WERI-Rb-1 (cell line): ENCODE measurements at regions not wholly inside any gene's neighbourhood (a gene's known extent, or its start where the extent isn't known, plus 50 kb on each side); places are given as distances from the start of the nearest gene placed in this dataset.

Source experiments
- DNase-seq: peaks from one replicate; pipeline ENCODE4 v3.0.0-alpha.2; 2020
- H3K27ac ChIP-seq: fragments of 250-450 bp; sonication (Bioruptor Pico); 2 replicates; pipeline ENCODE4 v1.5.1; 2020; ENCODE audit warnings: mild to moderate bottlenecking, moderate library complexity
- H3K27me3 ChIP-seq: fragments of 250-450 bp; sonication (Bioruptor Pico); 2 replicates; pipeline ENCODE4 v1.5.1; 2021; ENCODE audit warnings: mild to moderate bottlenecking, low read depth, moderate library complexity; ENCODE audit not compliant: insufficient read depth, severe bottlenecking
- H3K36me3 ChIP-seq: fragments of 250-450 bp; sonication (Bioruptor Pico); 2 replicates; pipeline ENCODE4 v1.5.1; 2020; ENCODE audit warnings: mild to moderate bottlenecking, moderate library complexity
- H3K4me3 ChIP-seq: 2 replicates; pipeline ENCODE4 v1.5.1; 2011; ENCODE audit warnings: low read depth, mild to moderate bottlenecking, control low read depth, low read length
- H3K9me3 ChIP-seq: fragments of 250-450 bp; sonication (Bioruptor Pico); 2 replicates; pipeline ENCODE4 v1.5.1; 2021; ENCODE audit warnings: mild to moderate bottlenecking, moderate library complexity; ENCODE audit not compliant: severe bottlenecking
- CTCF ChIP-seq: IDR thresholded peaks from 2 replicates; pipeline ENCODE4 v1.5.1; 2011; ENCODE audit warnings: low read depth, mild to moderate bottlenecking, control low read depth, inconsistent platforms, low read length

DNA sequence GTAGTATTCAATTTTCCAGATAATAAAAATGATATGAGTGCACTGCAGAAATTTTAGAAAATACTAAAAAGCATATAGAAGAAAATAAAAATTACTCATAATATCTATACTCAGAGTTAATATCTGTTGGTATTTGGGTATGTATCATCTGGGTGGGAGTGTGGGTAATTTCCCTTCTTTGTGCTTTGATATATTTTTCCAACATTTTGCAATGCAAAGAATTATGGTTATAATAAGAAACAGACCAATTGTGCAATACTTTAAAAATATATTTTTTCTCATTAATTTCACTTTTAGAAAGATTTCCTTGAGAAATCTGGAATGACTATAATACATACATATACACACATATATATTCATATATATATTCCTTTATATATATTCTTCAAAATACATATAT, 665.7 kb downstream of the ADGRL2 start:
- H3K27me3 ChIP-seq = no peaks in the 10 kb centered on the region
- no peaks in the 10 kb centered on the region for H3K36me3 ChIP-seq
- no peak overlapping the region for H3K27ac ChIP-seq
- TF ChIP-seq CTCF = no peak
- DNase-seq = no peak
- no peaks in the 10 kb centered on the region for H3K9me3 ChIP-seq
- no peak overlapping the region for H3K4me3 ChIP-seq

GRCh38 chr1:82465024-82465423, 664.3 kb downstream of the ADGRL2 start:
- Histone ChIP-seq H3K27me3 (no peaks in the 10 kb centered on the region), H3K36me3 (no peaks in the 10 kb centered on the region), H3K4me3 (no peak overlapping the region; the same call in 1 of the 2 replicates), H3K27ac (peak overlapping the region; percentile 63), H3K9me3 (no peaks in the 10 kb centered on the region)
- no peak for DNase-seq
- TF ChIP-seq CTCF = no peak

GRCh38 chr1:82464362-82465001, 663.7 kb downstream of the ADGRL2 start:
- H3K27me3 ChIP-seq = no peaks in the 10 kb centered on the region
- TF ChIP-seq CTCF = no peak
- no peaks in the 10 kb centered on the region for H3K9me3 ChIP-seq
- H3K4me3 ChIP-seq = no peak overlapping the region; the same call in 1 of the 2 replicates
- peak; percentile 32 for DNase-seq
- H3K36me3 ChIP-seq = no peaks in the 10 kb centered on the region
- peak overlapping the region; percentile 63 for H3K27ac ChIP-seq

DNA sequence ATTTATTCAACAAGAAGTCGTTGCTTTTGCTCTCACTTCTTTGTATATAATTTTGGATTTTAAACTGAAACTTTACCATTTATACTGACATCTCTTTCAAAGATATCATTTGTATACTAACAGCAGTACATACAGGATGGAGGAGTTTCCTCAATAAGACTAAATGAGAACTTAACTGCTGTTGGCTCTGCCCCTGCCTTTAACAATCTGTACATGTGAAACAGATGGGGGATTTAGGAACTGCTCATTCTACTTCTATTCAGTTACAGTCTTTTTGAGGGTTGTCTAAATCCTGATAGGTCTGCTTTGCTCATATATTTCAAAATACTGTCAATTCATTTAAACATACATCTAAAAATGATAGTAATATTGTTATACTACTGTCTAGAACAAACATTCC, 663.2 kb downstream of the ADGRL2 start:
- peak; percentile 23 for DNase-seq
- Histone ChIP-seq H3K27me3 (no peaks in the 10 kb centered on the region), H3K36me3 (no peaks in the 10 kb centered on the region), H3K4me3 (no peak overlapping the region), H3K27ac (peak overlapping the region; percentile 63), H3K9me3 (no peaks in the 10 kb centered on the region)
- TF ChIP-seq CTCF = no peak

- Histone ChIP-seq H3K36me3 (no peaks in the 10 kb centered on the region), H3K27ac (no peak overlapping the region), H3K27me3 (no peaks in the 10 kb centered on the region), H3K4me3 (no peak overlapping the region), H3K9me3 (no peaks in the 10 kb centered on the region)
- no peak for TF ChIP-seq CTCF
- no peak for DNase-seq
These were observed 661.6 kb downstream of the ADGRL2 start for GRCh38 chr1:82462366-82462765.

GRCh38 chr1:82455342-82455741, 654.6 kb downstream of the ADGRL2 start:
- TF ChIP-seq CTCF = no peak
- H3K9me3 ChIP-seq = no peaks in the 10 kb centered on the region
- no peaks in the 10 kb centered on the region for H3K27me3 ChIP-seq
- no peak for DNase-seq
- no peaks in the 10 kb centered on the region for H3K36me3 ChIP-seq
- no peak overlapping the region for H3K27ac ChIP-seq
- no peak overlapping the region for H3K4me3 ChIP-seq
